ENCODE measurements at regions not wholly inside any gene's neighbourhood (a gene's known extent, or its start where the extent isn't known, plus 50 kb on each side); places are given as distances from the start of the nearest gene placed in this dataset.

DNA sequence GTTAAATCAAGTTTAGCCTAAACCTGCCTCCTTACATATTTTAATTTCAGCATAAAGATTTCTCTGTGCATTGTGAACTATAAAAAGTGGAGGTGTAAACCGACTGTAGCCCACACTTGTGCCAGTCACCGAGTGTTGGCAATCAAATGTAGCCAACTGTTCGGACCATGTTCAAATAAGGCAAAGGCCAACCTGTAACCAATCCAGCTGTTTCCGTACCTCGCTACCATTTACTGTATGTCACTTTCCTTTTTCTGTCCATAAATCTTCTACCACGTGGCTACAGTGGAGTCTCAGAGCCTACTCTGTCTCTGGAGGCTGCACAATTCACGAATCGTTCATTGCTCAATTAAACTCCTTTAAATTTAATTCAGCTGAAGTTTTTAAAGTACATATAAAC is 156.0 kb downstream of the SLC25A46 start:
- no peak for DNase-seq
- H3K27me3 ChIP-seq = peaks cover 8% of the 10 kb centered on the region
- no peaks in the 10 kb centered on the region; the same call in 1 of the 2 replicates for H3K9me3 ChIP-seq
- no peaks in the 10 kb centered on the region for H3K4me1 ChIP-seq
- TF ChIP-seq, protein P1, sequence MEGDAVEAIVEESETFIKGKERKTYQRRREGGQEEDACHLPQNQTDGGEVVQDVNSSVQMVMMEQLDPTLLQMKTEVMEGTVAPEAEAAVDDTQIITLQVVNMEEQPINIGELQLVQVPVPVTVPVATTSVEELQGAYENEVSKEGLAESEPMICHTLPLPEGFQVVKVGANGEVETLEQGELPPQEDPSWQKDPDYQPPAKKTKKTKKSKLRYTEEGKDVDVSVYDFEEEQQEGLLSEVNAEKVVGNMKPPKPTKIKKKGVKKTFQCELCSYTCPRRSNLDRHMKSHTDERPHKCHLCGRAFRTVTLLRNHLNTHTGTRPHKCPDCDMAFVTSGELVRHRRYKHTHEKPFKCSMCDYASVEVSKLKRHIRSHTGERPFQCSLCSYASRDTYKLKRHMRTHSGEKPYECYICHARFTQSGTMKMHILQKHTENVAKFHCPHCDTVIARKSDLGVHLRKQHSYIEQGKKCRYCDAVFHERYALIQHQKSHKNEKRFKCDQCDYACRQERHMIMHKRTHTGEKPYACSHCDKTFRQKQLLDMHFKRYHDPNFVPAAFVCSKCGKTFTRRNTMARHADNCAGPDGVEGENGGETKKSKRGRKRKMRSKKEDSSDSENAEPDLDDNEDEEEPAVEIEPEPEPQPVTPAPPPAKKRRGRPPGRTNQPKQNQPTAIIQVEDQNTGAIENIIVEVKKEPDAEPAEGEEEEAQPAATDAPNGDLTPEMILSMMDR (IDR thresholded peaks at IDR 0.05; ENCODE audit: low read depth, low read length) = no peak
- H3K36me3 ChIP-seq = no peaks in the 10 kb centered on the region
- H3K4me3 ChIP-seq (ENCODE audit: low read depth, low read length) = no peak overlapping the region

DNA sequence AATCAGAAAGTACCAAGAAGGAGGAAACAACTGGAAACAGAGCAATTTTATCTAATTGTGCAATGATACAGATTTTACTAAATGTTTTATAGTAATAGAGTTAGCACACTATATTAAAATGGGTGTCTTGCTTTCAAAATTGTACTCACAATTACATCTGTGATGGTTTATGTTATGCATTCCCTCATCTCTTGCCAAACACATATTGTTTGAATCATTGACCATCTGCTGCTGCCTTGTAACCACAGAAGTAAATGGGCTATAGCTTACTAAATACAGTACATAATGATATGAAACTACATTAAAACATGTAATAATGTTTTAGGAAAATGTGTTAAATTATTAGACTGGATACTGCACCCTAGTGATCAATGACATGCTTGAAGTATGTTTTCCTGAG is 158.1 kb downstream of the SLC25A46 start:
- TF ChIP-seq, protein P1 (IDR thresholded peaks at IDR 0.05; ENCODE audit: low read depth, low read length) = no peak
- no peaks in the 10 kb centered on the region; the same call in 1 of the 2 replicates for H3K9me3 ChIP-seq
- peaks cover 13% of the 10 kb centered on the region for H3K27me3 ChIP-seq
- H3K4me1 ChIP-seq = no peaks in the 10 kb centered on the region
- no peaks in the 10 kb centered on the region for H3K36me3 ChIP-seq
- no peak overlapping the region for H3K4me3 ChIP-seq (ENCODE audit: low read depth, low read length)
- DNase-seq = no peak

- H3K27me3 ChIP-seq = peaks cover 13% of the 10 kb centered on the region
- no peak for DNase-seq
- TF ChIP-seq, protein P1 (IDR thresholded peaks at IDR 0.05; ENCODE audit: low read depth, low read length) = no peak
Measured at GRCh38 chr5:110899566-110900412, 161.0 kb downstream of the SLC25A46 start.

GRCh38 chr5:110900829-110901228 is 162.0 kb downstream of the SLC25A46 start:
- Histone ChIP-seq H3K27me3 (peaks cover 13% of the 10 kb centered on the region), H3K9me3 (no peaks in the 10 kb centered on the region), H3K4me3 (ENCODE audit: low read depth, low read length) (no peak overlapping the region), H3K36me3 (no peaks in the 10 kb centered on the region), H3K4me1 (no peaks in the 10 kb centered on the region)
- no peak for DNase-seq
- TF ChIP-seq, protein P1 (IDR thresholded peaks at IDR 0.05; ENCODE audit: low read depth, low read length) = no peak

More at GRCh38 chr5:110899566-110900412, 161.0 kb downstream of the SLC25A46 start:
- no peaks in the 10 kb centered on the region for H3K4me1 ChIP-seq
- H3K9me3 ChIP-seq = no peaks in the 10 kb centered on the region
- H3K4me3 ChIP-seq (ENCODE audit: low read depth, low read length) = no peak overlapping the region
- no peaks in the 10 kb centered on the region for H3K36me3 ChIP-seq

- H3K4me1 ChIP-seq = no peaks in the 10 kb centered on the region
- no peak for DNase-seq
- no peak overlapping the region for H3K4me3 ChIP-seq (ENCODE audit: low read depth, low read length)
- H3K27me3 ChIP-seq = peaks cover 9% of the 10 kb centered on the region
- TF ChIP-seq, protein P1 (IDR thresholded peaks at IDR 0.05; ENCODE audit: low read depth, low read length) = no peak
- H3K9me3 ChIP-seq = no peaks in the 10 kb centered on the region
- H3K36me3 ChIP-seq = no peaks in the 10 kb centered on the region
Measured at GRCh38 chr5:110903966-110904365, 165.2 kb downstream of the SLC25A46 start.

GRCh38 chr5:110908848-110909247 is 162.7 kb upstream of the TSLP start:
- DNase-seq = no peak
- no peaks in the 10 kb centered on the region for H3K27me3 ChIP-seq
- H3K9me3 ChIP-seq = no peaks in the 10 kb centered on the region
- no peaks in the 10 kb centered on the region for H3K36me3 ChIP-seq
- TF ChIP-seq, protein P1 (IDR thresholded peaks at IDR 0.05; ENCODE audit: low read depth, low read length) = no peak
- H3K4me3 ChIP-seq (ENCODE audit: low read depth, low read length) = no peak overlapping the region
- no peaks in the 10 kb centered on the region for H3K4me1 ChIP-seq
